ENCODE measurements at regions not wholly inside any gene's neighbourhood (a gene's known extent, or its start where the extent isn't known, plus 50 kb on each side); places are given as distances from the start of the nearest gene placed in this dataset.

- TF ChIP-seq CTCF (conservative IDR thresholded peaks at IDR 0.05; ENCODE audit: low read length) (no peak), EZH2phosphoT487 (IDR thresholded peaks at IDR 0.05; ENCODE audit: borderline replicate concordance, low read depth, low read length) (no peak)
These were observed 55.1 kb upstream of the ZCCHC13 start for GRCh38 chrX:74248889-74249288.
